Nephron progenitor cell (in vitro differentiated cells): ENCODE measurements at regions not wholly inside any gene's neighbourhood (a gene's known extent, or its start where the extent isn't known, plus 50 kb on each side); places are given as distances from the start of the nearest gene placed in this dataset.

Source experiments
- DNase-seq: peaks from one replicate; pipeline ENCODE4 v3.0.0; 2021
- H3K27ac Mint-ChIP-seq: 2 replicates; pipeline ENCODE4 v1.8.0; 2021; ENCODE audit warnings: mild to moderate bottlenecking, moderate library complexity, mixed read lengths
- H3K27me3 Mint-ChIP-seq: 2 replicates; pipeline ENCODE4 v1.8.0; 2021; ENCODE audit warnings: mild to moderate bottlenecking, low read depth, mixed read lengths; ENCODE audit not compliant: poor library complexity
- H3K36me3 Mint-ChIP-seq: 2 replicates; pipeline ENCODE4 v1.8.0; 2021; ENCODE audit warnings: low read depth, mixed read lengths
- H3K4me1 Mint-ChIP-seq: 2 replicates; pipeline ENCODE4 v1.8.0; 2021; ENCODE audit warnings: mixed read lengths
- H3K4me3 Mint-ChIP-seq: 2 replicates; pipeline ENCODE4 v1.8.0; 2021; ENCODE audit warnings: mild to moderate bottlenecking, moderate library complexity, mixed read lengths
- H3K9me3 Mint-ChIP-seq: 2 replicates; pipeline ENCODE4 v1.8.0; 2021; ENCODE audit warnings: mild to moderate bottlenecking, moderate library complexity, mixed read lengths
- TF ChIP-seq, protein P1 (sequence below): fragments of 200-600 bp; sonication (generic); IDR thresholded peaks from 2 replicates; pipeline ENCODE4 v1.5.0; 2021; ENCODE audit warnings: antibody characterized with exemption

DNA sequence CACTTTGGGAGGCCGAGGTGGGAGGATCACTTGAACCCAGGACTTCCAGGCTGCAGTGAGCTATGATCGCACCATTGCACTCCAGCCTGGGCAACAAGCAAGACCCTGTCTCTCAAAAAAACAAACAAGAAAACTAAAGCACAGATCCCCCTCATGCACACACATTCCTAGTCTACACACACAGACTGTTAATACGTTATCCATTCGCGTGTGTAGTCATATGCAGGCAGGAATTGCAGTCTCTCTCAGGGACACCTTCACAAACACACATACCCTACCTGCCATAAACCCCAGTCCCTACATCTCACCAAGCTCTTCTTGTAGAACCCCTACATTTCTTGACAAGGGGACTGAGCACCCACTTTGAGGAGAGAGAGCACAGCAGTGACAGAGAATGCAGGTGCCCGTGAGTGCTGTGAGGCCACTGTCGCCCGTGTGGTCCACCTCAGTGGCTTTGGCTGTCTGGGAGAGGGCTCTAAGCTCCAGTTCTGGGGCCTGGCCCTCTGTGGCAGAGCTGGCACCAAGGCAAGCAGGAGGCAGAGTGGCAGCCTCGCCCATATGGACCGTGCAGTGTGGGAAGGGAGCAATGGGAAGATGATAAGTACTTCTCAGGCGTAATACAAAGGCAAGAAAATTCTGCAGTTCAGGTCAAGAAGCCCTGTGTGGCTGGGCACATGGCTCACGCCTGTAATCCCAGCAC lies 59.0 kb upstream of the RPH3AL start:
- H3K36me3 Mint-ChIP-seq = peaks cover 9% of the 10 kb centered on the region
- TF ChIP-seq, protein P1, sequence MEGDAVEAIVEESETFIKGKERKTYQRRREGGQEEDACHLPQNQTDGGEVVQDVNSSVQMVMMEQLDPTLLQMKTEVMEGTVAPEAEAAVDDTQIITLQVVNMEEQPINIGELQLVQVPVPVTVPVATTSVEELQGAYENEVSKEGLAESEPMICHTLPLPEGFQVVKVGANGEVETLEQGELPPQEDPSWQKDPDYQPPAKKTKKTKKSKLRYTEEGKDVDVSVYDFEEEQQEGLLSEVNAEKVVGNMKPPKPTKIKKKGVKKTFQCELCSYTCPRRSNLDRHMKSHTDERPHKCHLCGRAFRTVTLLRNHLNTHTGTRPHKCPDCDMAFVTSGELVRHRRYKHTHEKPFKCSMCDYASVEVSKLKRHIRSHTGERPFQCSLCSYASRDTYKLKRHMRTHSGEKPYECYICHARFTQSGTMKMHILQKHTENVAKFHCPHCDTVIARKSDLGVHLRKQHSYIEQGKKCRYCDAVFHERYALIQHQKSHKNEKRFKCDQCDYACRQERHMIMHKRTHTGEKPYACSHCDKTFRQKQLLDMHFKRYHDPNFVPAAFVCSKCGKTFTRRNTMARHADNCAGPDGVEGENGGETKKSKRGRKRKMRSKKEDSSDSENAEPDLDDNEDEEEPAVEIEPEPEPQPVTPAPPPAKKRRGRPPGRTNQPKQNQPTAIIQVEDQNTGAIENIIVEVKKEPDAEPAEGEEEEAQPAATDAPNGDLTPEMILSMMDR = no peak
- H3K4me3 Mint-ChIP-seq = peak overlapping the region; percentile 88
- peaks cover 36% of the 10 kb centered on the region for H3K4me1 Mint-ChIP-seq
- peaks cover 6% of the 10 kb centered on the region for H3K9me3 Mint-ChIP-seq
- DNase-seq = no peak
- H3K27me3 Mint-ChIP-seq = peaks cover 20% of the 10 kb centered on the region
- H3K27ac Mint-ChIP-seq = no peak overlapping the region

DNA sequence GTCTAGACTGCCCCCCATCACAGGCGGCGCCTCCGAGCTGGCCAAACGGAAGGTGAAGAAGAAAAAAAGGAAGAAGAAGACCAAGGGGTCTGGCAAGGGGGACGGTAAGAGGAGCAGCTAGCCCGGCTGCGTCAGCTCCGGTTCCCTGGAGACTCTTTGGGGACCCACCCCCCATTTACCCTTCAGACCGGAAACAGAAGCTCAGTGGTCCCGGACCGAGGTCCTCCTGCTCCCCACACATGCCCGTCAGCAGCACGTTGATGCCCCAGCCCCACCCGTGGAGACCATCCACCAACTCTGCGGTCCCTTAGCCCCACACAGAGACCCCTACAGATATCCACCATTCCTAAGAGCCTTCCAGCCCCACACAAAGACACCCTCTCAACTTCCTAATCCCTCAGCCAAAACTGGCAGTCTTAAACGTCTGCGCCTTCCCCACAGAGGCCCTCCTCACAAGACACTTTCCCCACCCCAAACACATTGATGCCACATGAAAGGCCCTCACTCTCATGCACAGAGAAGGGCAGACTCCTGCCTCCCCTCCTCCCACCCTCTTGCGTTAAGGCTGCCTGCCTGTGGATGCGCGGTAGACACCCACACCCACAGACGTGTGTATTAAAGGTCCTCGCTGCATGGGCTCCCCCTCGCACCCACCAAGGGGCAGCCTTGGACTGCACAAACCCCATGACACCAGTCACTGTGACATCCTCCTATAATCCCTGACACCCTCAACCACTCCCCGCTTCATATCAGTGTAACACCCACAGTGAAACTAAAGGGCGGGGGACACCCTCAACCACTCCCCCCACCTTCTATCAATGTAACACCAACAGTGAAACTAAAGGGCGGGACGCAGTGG lies 58.2 kb upstream of the RPH3AL start:
- Mint-ChIP-seq H3K4me3 (peak overlapping the region; percentile 88), H3K9me3 (peaks cover 6% of the 10 kb centered on the region), H3K27me3 (peaks cover 24% of the 10 kb centered on the region), H3K27ac (peak overlapping the region; percentile 77), H3K4me1 (peaks cover 34% of the 10 kb centered on the region), H3K36me3 (peaks cover 9% of the 10 kb centered on the region)
- DNase-seq = no peak
- TF ChIP-seq, protein P1 = no peak

DNA sequence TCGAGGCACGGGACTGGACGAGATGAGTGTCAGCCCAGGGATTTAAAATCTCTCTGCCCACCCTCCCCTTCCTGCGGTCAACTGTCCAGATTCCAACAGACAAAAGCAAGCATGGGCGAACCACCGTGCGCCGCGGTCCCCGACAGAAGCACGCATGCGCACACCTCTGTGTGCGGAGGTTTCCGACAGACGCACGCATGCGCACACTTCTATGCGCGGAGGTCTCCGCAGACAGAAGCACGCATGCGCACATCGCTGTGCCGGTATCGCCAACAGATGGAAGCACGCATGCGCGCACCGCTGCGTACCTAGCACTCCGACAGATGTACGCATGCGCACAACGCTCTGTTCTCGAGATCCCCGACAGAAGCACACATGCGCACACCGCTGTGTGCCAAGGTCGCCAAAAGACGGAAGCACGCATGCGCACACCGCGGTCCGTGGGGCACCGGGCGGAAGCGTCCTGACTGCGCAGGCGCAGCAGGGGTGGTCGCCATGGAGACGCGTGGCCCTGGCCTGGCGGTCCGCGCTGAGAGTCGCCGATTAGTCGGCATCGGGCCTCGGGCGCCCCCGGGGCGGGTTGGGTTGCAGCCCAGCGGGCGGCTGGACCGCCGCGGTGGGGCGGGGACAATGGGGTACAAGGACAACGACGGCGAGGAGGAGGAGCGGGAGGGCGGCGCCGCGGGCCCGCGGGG lies 57.4 kb upstream of the RPH3AL start:
- peak; percentile 100 for DNase-seq
- Mint-ChIP-seq H3K27me3 (peaks cover 29% of the 10 kb centered on the region), H3K27ac (peak overlapping the region; percentile 77), H3K36me3 (peaks cover 9% of the 10 kb centered on the region), H3K9me3 (peaks cover 6% of the 10 kb centered on the region), H3K4me1 (peaks cover 34% of the 10 kb centered on the region), H3K4me3 (peak overlapping the region; percentile 88)
- TF ChIP-seq, protein P1 = no peak

DNA sequence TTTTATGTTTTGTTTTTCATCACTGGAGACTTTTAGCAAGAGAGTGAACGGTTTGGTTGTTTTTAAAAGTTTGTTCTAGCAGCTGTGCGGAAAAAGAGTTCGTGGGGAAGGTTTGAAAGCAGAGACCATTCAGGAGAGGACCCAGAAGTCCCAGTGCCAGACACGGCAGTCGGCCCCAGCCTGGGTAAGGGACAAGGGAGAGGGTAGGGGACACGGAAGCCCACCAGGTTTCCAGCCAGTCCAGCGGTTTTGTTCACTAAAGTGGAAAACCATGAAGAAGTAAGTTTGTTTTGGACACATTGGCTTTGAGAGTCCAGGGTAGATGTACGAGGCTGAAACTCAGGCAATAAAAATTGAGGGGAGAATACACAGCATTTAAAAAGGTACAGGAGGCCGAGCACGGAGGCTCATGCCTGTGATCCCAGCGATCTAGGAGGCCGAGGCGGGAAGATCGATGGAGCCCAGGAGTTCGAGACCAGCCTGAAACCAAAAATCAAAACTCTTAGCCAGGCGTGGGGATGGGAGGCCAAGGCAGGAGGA lies 56.8 kb upstream of the RPH3AL start:
- Mint-ChIP-seq H3K36me3 (peaks cover 6% of the 10 kb centered on the region), H3K27me3 (peaks cover 33% of the 10 kb centered on the region), H3K4me1 (peaks cover 34% of the 10 kb centered on the region), H3K9me3 (peaks cover 6% of the 10 kb centered on the region), H3K27ac (no peak overlapping the region), H3K4me3 (peak overlapping the region; percentile 88)
- DNase-seq = no peak
- TF ChIP-seq, protein P1 = no peak

DNA sequence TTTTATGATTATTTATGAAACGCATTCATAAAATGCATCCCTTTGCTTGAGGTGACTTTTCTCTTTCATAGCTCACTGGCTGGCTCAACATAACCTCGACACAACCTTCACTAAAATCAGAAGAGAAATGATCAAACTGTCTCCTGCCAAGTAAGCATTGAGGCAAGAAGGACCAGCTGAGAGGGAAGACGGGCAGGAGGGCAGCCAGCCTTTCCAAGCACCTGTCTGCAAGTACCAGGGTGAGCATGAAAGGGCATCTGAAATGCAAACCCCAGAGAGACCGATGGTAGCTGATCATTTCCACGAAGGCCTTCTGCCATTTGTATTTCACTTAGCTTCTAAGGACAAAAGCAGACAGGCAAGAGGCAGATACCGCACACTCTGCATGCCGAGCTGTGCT lies 52.1 kb upstream of the RPH3AL start:
- Mint-ChIP-seq H3K9me3 (peaks cover 12% of the 10 kb centered on the region), H3K4me1 (peaks cover 12% of the 10 kb centered on the region), H3K27me3 (peaks cover 55% of the 10 kb centered on the region), H3K4me3 (no peak overlapping the region), H3K36me3 (no peaks in the 10 kb centered on the region), H3K27ac (no peak overlapping the region)
- TF ChIP-seq, protein P1 = no peak
- no peak for DNase-seq
